ENCODE measurements at regions not wholly inside any gene's neighbourhood (a gene's known extent, or its start where the extent isn't known, plus 50 kb on each side); places are given as distances from the start of the nearest gene placed in this dataset.

DNA sequence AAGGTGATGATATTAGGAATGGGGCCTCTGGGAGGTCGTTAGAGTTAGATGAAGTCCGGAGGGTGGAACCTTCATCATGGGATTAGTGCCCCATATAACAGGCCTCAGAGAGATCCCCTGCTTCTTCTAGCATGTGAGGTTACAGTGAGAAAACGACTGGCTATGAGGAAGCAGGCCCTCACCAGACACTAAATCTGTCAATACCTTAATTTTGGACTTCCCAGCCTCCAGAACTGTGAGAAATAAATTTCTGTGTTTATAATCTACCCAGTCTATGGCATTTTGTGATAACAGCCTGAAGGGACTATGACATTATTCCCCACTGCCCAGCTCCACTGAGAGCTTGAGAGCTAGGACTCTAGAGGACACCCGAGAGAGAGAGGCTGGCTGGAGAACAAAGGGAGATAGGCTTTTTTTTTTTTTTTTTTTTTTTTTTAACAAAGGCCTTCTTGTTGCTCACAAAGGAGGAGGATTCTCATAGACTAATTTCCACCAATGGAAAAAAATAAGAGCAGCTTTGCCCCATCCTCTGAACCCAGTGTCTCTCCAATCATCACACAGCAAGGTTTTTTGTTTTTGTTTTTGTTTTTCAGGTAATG, 87.8 kb upstream of the EEA1 start:
- Histone ChIP-seq H3K9me3 (ENCODE audit: insufficient read depth in 2 of 2, low read depth in 1 of 2, low read length in 1 of 2) (no peaks in the 10 kb centered on the region), H3K56ac (replicated peaks; ENCODE audit: insufficient read length, low read depth, low read length) (no peak overlapping the region), H2BK12ac (ENCODE audit: low read depth, low read length) (no peak overlapping the region), H2AK5ac (ENCODE audit: low read depth, low read length) (no peak overlapping the region), H3K79me2 (ENCODE audit: control insufficient read depth in 1 of 2, insufficient read depth in 2 of 2, low read length in 2 of 2) (no peaks in the 10 kb centered on the region), H4K91ac (replicated peaks; ENCODE audit: insufficient read length, low read length) (no peak overlapping the region), H3K14ac (ENCODE audit: insufficient read length) (no peak overlapping the region), H3K23ac (ENCODE audit: insufficient read length) (no peak overlapping the region), H2BK5ac (ENCODE audit: low read depth, low read length) (no peak overlapping the region), H3K36me3 (ENCODE audit: control insufficient read depth in 2 of 4, insufficient read depth in 4 of 4, low read length in 3 of 4) (no peaks in the 10 kb centered on the region), H3K4ac (replicated peaks; ENCODE audit: insufficient read length, low read depth, low read length) (no peak overlapping the region), H4K5ac (ENCODE audit: insufficient read length, low read depth, low read length) (no peak overlapping the region), H3K27me3 (replicated peaks in 1 of 4; ENCODE audit: control insufficient read depth in 3 of 4, extremely low read depth in 1 of 4, insufficient read depth in 3 of 4, low read length in 3 of 4) (no peaks in the 10 kb centered on the region), H2BK15ac (ENCODE audit: low read length) (no peak overlapping the region), H2BK20ac (ENCODE audit: low read length) (no peak overlapping the region), H4K8ac (ENCODE audit: extremely low read depth, insufficient read depth, low read length) (no peak overlapping the region), H3K23me2 (ENCODE audit: low read depth, low read length) (no peaks in the 10 kb centered on the region), H3K27ac (ENCODE audit: low read depth, low read length) (no peak overlapping the region), H3K18ac (ENCODE audit: extremely low read depth, low read length) (no peak overlapping the region), H2BK120ac (replicated peaks; ENCODE audit: low read depth, low read length) (no peak overlapping the region), H4K20me1 (replicated peaks in 1 of 2; ENCODE audit: control insufficient read depth in 1 of 2, insufficient read depth in 2 of 2, low read length in 2 of 2) (no peaks in the 10 kb centered on the region), H3K4me1 (replicated peaks in 1 of 4; ENCODE audit: control insufficient read depth in 3 of 4, insufficient read depth in 4 of 4, low read length in 3 of 4) (peaks cover 0 to 7% (median 4%) of the 10 kb centered on the region in 4 experiments; a peak in 4 of 7 replicates), H3K4me2 (ENCODE audit: insufficient read depth in 1 of 2, low read depth in 2 of 2, low read length in 2 of 2) (no peak overlapping the region), H3K4me3 (ENCODE audit: extremely low read depth in 1 of 4, insufficient read depth in 2 of 4, low read depth in 3 of 4, low read length in 4 of 4) (no peak overlapping the region), H3K9ac (replicated peaks in 1 of 4; ENCODE audit: extremely low read depth in 1 of 4, low read depth in 3 of 4, low read length in 3 of 4) (no peak overlapping the region), H2AFZ (ENCODE audit: low read length) (no peak overlapping the region), H3K79me1 (ENCODE audit: low read depth, low read length) (no peaks in the 10 kb centered on the region)
- WGBS, 2 experiments (ENCODE audit: extremely low coverage in 1 of 2, insufficient coverage in 1 of 2, insufficient read length in 1 of 2, insufficient replicate concordance in 2 of 2, low coverage in 1 of 2, low lambda C conversion rate in 2 of 2, missing lambda C conversion rate in 1 of 2) = 83% methylated on average over 4 of the region's 4 CpGs; no CpG with 5 or more reads in 1 of the 2 experiments
- ChIA-PET POLR2A (ENCODE audit: partially characterized antibody) (no interaction called here), CTCF (ENCODE audit: partially characterized antibody) (interaction anchor here (0.5 to 0.9 kb wide), 2 partner anchors 9 to 373 kb away, joined by 3 to 4 read pairs; no protein-coding TSS in a partner anchor)
- no peak for DNase-seq (ENCODE audit: low read depth in 1 of 2, low spot score in 2 of 2)
- FAIRE-seq = no peak
- no peak for TF ChIP-seq SP2 (IDR thresholded peaks at IDR 0.05; ENCODE audit: low read length)

All from H1 (cell line).